H1 (cell line): ENCODE measurements at regions not wholly inside any gene's neighbourhood (a gene's known extent, or its start where the extent isn't known, plus 50 kb on each side); places are given as distances from the start of the nearest gene placed in this dataset.

ENCODE experiments used
- CTCF ChIA-PET: fragments of 300-600 bp; sonication (Branson Sonifier 250); formaldehyde crosslinking; loops from one replicate; lab custom pipeline; 2021; ENCODE audit not compliant: partially characterized antibody; lab: Charles Lee
- POLR2A ChIA-PET: fragments of 300-600 bp; sonication (Branson Sonifier 250); formaldehyde crosslinking; loops from one replicate; lab custom pipeline; 2021; ENCODE audit warnings: inconsistent platforms; ENCODE audit not compliant: partially characterized antibody; lab: Charles Lee
- DNase-seq, 2 experiments: peaks; one replicate each; pipeline versions ENCODE4 v3.0.0 to v3.0.0-alpha.2; 2010 to 2022; ENCODE audit warnings: low spot score in 2 of 2, low read depth in 1 of 2, mixed read lengths in 1 of 2
- FAIRE-seq: peaks from 2 replicates; lab custom pipeline; 2011; peaks lifted over from hg19 to GRCh38; lab: Jason Lieb, UNC
- H2AFZ ChIP-seq: 2 replicates; pipeline ENCODE4 v1.8.1; 2012; ENCODE audit warnings: low read length, inconsistent platforms
- H2AK5ac ChIP-seq: 2 replicates; pipeline ENCODE4 v1.6.1; 2013; ENCODE audit warnings: low read depth, low read length
- H2BK120ac ChIP-seq: replicated peaks from 2 replicates; pipeline ENCODE3; 2013; ENCODE audit warnings: low read depth, low read length, inconsistent platforms
- H2BK12ac ChIP-seq: 2 replicates; pipeline ENCODE4 v1.6.1; 2013; ENCODE audit warnings: low read depth, low read length
- H2BK15ac ChIP-seq: 2 replicates; pipeline ENCODE4 v1.6.1; 2013; ENCODE audit warnings: low read length
- H2BK20ac ChIP-seq: 2 replicates; pipeline ENCODE4 v1.6.1; 2013; ENCODE audit warnings: low read length
- H2BK5ac ChIP-seq: 2 replicates; pipeline ENCODE4 v1.6.1; 2013; ENCODE audit warnings: low read depth, low read length
- H3K14ac ChIP-seq: 2 replicates; pipeline ENCODE4 v1.6.1; 2013; ENCODE audit warnings: inconsistent platforms; ENCODE audit not compliant: insufficient read length
- H3K18ac ChIP-seq: 2 replicates; pipeline ENCODE4 v1.6.1; 2013; ENCODE audit warnings: low read length; ENCODE audit errors: extremely low read depth
- H3K23ac ChIP-seq: 2 replicates; pipeline ENCODE4 v1.6.1; 2013; ENCODE audit warnings: inconsistent platforms; ENCODE audit not compliant: insufficient read length
- H3K23me2 ChIP-seq: 2 replicates; pipeline ENCODE4 v1.6.1; 2013; ENCODE audit warnings: low read depth, low read length
- H3K27ac ChIP-seq: 2 replicates; pipeline ENCODE4 v1.6.1; 2011; ENCODE audit warnings: low read depth, low read length, inconsistent platforms
- H3K27me3 ChIP-seq, 4 experiments: replicated peaks in 1 of 4; 1 replicate in 1 of 4; 2 replicates in 3 of 4; pipeline versions ENCODE4 v1.6.1 to v1.8.1; 2011 to 2013; ENCODE audit warnings: low read length in 3 of 4, mild to moderate bottlenecking in 3 of 4, inconsistent platforms in 2 of 4, mixed read lengths in 2 of 4, moderate library complexity in 1 of 4; ENCODE audit not compliant: control insufficient read depth in 3 of 4, insufficient read depth in 3 of 4; ENCODE audit errors: extremely low read depth in 1 of 4
- H3K36me3 ChIP-seq, 4 experiments: 2 replicates each; pipeline versions ENCODE4 v1.6.1 to v1.8.1; 2011 to 2013; ENCODE audit warnings: mild to moderate bottlenecking in 4 of 4, low read length in 3 of 4, moderate library complexity in 2 of 4, control low read depth in 1 of 4, inconsistent platforms in 1 of 4; ENCODE audit not compliant: insufficient read depth in 4 of 4, control insufficient read depth in 2 of 4
- H3K4ac ChIP-seq: replicated peaks from 2 replicates; pipeline ENCODE3; 2013; ENCODE audit warnings: low read length, low read depth, mixed read lengths, inconsistent platforms; ENCODE audit not compliant: insufficient read length
- H3K4me1 ChIP-seq, 4 experiments: replicated peaks in 1 of 4; 1 replicate in 1 of 4; 2 replicates in 3 of 4; pipeline versions ENCODE4 v1.6.1 to v1.8.1; 2011 to 2013; ENCODE audit warnings: low read length in 3 of 4, inconsistent platforms in 2 of 4, mixed read lengths in 1 of 4; ENCODE audit not compliant: insufficient read depth in 4 of 4, control insufficient read depth in 3 of 4
- H3K4me2 ChIP-seq, 2 experiments: 2 replicates each; pipeline versions ENCODE4 v1.6.1 to v1.8.1; 2011 to 2013; ENCODE audit warnings: low read depth in 2 of 2, low read length in 2 of 2, control low read depth in 1 of 2, inconsistent platforms in 1 of 2, mild to moderate bottlenecking in 1 of 2; ENCODE audit not compliant: insufficient read depth in 1 of 2
- H3K4me3 ChIP-seq, 4 experiments: fragments of 200-600, 300-600 bp in 1 of 4; sonication (generic), shearing (Covaris generic), sonication (Bioruptor Twin) in 1 of 4; 2 replicates each; pipeline versions ENCODE4 v1.5.1 to v1.8.1; 2011 to 2016; ENCODE audit warnings: low read length in 4 of 4, low read depth in 3 of 4, control low read depth in 2 of 4, inconsistent platforms in 2 of 4, mild to moderate bottlenecking in 2 of 4, mixed read lengths in 1 of 4, moderate library complexity in 1 of 4; ENCODE audit not compliant: insufficient read depth in 2 of 4; ENCODE audit errors: extremely low read depth in 1 of 4
- H3K56ac ChIP-seq: replicated peaks from 2 replicates; pipeline ENCODE3; 2013; ENCODE audit warnings: low read depth, mild to moderate bottlenecking, mixed read lengths, low read length, inconsistent platforms; ENCODE audit not compliant: insufficient read length
- H3K79me1 ChIP-seq: 2 replicates; pipeline ENCODE4 v1.6.1; 2013; ENCODE audit warnings: low read depth, low read length, control low read depth
- H3K79me2 ChIP-seq, 2 experiments: 2 replicates each; pipeline versions ENCODE4 v1.6.1 to v1.8.1; 2012 to 2013; ENCODE audit warnings: low read length in 2 of 2, mild to moderate bottlenecking in 2 of 2, inconsistent platforms in 1 of 2; ENCODE audit not compliant: insufficient read depth in 2 of 2, control insufficient read depth in 1 of 2
- H3K9ac ChIP-seq, 4 experiments: replicated peaks in 1 of 4; 1 replicate in 1 of 4; 2 replicates in 3 of 4; pipeline versions ENCODE4 v1.6.1 to v1.8.1; 2011 to 2013; ENCODE audit warnings: low read depth in 3 of 4, low read length in 3 of 4, control low read depth in 2 of 4, mild to moderate bottlenecking in 2 of 4, moderate library complexity in 2 of 4, inconsistent platforms in 1 of 4; ENCODE audit errors: extremely low read depth in 1 of 4
- H3K9me3 ChIP-seq, 2 experiments: 2 replicates each; pipeline versions ENCODE4 v1.6.1 to v1.8.1; 2012 to 2013; ENCODE audit warnings: mild to moderate bottlenecking in 2 of 2, moderate library complexity in 2 of 2, control low read depth in 1 of 2, inconsistent platforms in 1 of 2, low read depth in 1 of 2, low read length in 1 of 2, mixed read lengths in 1 of 2; ENCODE audit not compliant: insufficient read depth in 2 of 2
- H4K20me1 ChIP-seq, 2 experiments: replicated peaks in 1 of 2; 2 replicates each; pipeline versions ENCODE3 to v1.8.1; 2011 to 2013; ENCODE audit warnings: inconsistent platforms in 2 of 2, low read length in 2 of 2, mild to moderate bottlenecking in 1 of 2; ENCODE audit not compliant: insufficient read depth in 2 of 2, control insufficient read depth in 1 of 2
- H4K5ac ChIP-seq: 2 replicates; pipeline ENCODE4 v1.6.1; 2013; ENCODE audit warnings: low read length, low read depth, mixed read lengths, inconsistent platforms; ENCODE audit not compliant: insufficient read length
- H4K8ac ChIP-seq: 2 replicates; pipeline ENCODE4 v1.8.0; 2013; ENCODE audit warnings: mild to moderate bottlenecking, moderate library complexity, low read length, inconsistent platforms; ENCODE audit not compliant: insufficient read depth; ENCODE audit errors: extremely low read depth
- H4K91ac ChIP-seq: replicated peaks from 2 replicates; pipeline ENCODE3; 2013; ENCODE audit warnings: low read length, mixed read lengths, inconsistent platforms; ENCODE audit not compliant: insufficient read length
- CTBP2 ChIP-seq: IDR thresholded peaks from 2 replicates; pipeline ENCODE4 v1.7.0; 2011; ENCODE audit warnings: borderline replicate concordance, mild to moderate bottlenecking, moderate library complexity, mixed read lengths, low read length; ENCODE audit not compliant: insufficient read depth, insufficient read length
- SIRT6 ChIP-seq: IDR thresholded peaks from one replicate; pipeline ENCODE4 v1.7.1; 2012; ENCODE audit warnings: low read length, inconsistent platforms
- SP4 ChIP-seq: IDR thresholded peaks from 2 replicates; pipeline ENCODE4 v1.6.1; 2012; ENCODE audit warnings: low read length, inconsistent platforms
- TBP ChIP-seq: IDR thresholded peaks from 2 replicates; pipeline ENCODE4 v1.6.1; 2011; ENCODE audit warnings: low read depth, low read length, improper control_type of control experiment
- WGBS, 2 experiments: shearing (Covaris generic) in 1 of 2; methylation state at CpG; one replicate each; pipeline versions ENCODE4 v1.1.6 to v1.1.7; 2013 to 2015; ENCODE audit warnings: low lambda C conversion rate in 2 of 2, mixed read lengths in 2 of 2, inconsistent platforms in 1 of 2, low coverage in 1 of 2, missing lambda C conversion rate in 1 of 2; ENCODE audit not compliant: insufficient replicate concordance in 2 of 2, insufficient coverage in 1 of 2, insufficient read length in 1 of 2; ENCODE audit errors: extremely low coverage in 1 of 2, missing lambda C conversion rate in 1 of 2; 5-methylcytosine and 5-hydroxymethylcytosine counted together

GRCh38 chr12:32983332-32983731 is 86.8 kb upstream of the PKP2 start:
- DNase-seq (no peak), FAIRE-seq (no peak)
- WGBS, 2 experiments, result 96% methylated on average over 10 of the region's 10 CpGs; no CpG with 5 or more reads in 1 of the 2 experiments
- Histone ChIP-seq H3K4me2 (no peak overlapping the region), H2BK20ac (no peak overlapping the region), H3K36me3 (no peaks in the 10 kb centered on the region), H3K79me1 (no peaks in the 10 kb centered on the region), H3K27ac (no peak overlapping the region), H3K14ac (no peak overlapping the region), H3K23ac (no peak overlapping the region), H3K9ac (no peak overlapping the region), H3K18ac (no peak overlapping the region), H2BK5ac (no peak overlapping the region), H2BK120ac (no peak overlapping the region), H2BK15ac (no peak overlapping the region), H3K9me3 (no peaks in the 10 kb centered on the region), H3K4me3 (no peak overlapping the region), H4K8ac (no peak overlapping the region), H4K20me1 (no peaks in the 10 kb centered on the region), H3K79me2 (no peaks in the 10 kb centered on the region), H2BK12ac (no peak overlapping the region), H3K4ac (no peak overlapping the region), H3K4me1 (peaks cover 0 to under 1% (median 0%) of the 10 kb centered on the region in 4 experiments; a peak in 1 of 7 replicates), H4K91ac (no peak overlapping the region), H3K23me2 (no peaks in the 10 kb centered on the region), H3K56ac (no peak overlapping the region), H2AK5ac (no peak overlapping the region), H4K5ac (no peak overlapping the region), H3K27me3 (no peaks in the 10 kb centered on the region), H2AFZ (no peak overlapping the region)
- POLR2A ChIA-PET, result no interaction called here
- CTCF ChIA-PET, result interaction anchor here (0.6 kb wide), 1 partner anchor 684 kb away, joined by 4 read pairs; no protein-coding TSS in a partner anchor
- TF ChIP-seq TBP, result no peak
- TF ChIP-seq SP4, result no peak
- TF ChIP-seq CTBP2, result no peak
- TF ChIP-seq SIRT6, result no peak
